Muscle of back (tissue), 3 donors: ENCODE measurements at regions not wholly inside any gene's neighbourhood (a gene's known extent, or its start where the extent isn't known, plus 50 kb on each side); places are given as distances from the start of the nearest gene placed in this dataset.
A peak's percentile ranks its signal among the peaks of the same experiment; 100 is the strongest.
"Not testable (repeated sequence)": the region's sequence is repeated elsewhere in the genome, so short reads cannot be mapped to it uniquely, and the experiment has no call there.

Source experiments
- DNase-seq, 3 donors: peaks; one replicate each; pipeline versions ENCODE4 v3.0.0 to v3.0.0-alpha.2; 2013

GRCh38 chr11:69205743-69206612 is 50.2 kb downstream of the SMIM38 start:
- DNase-seq: no peak

- not testable (repeated sequence) for DNase-seq
Observed at GRCh38 chr11:69206613-69206965, 50.9 kb downstream of the SMIM38 start.

- no peak for DNase-seq
Observed at GRCh38 chr11:69207165-69207889, 51.6 kb downstream of the SMIM38 start.

- DNase-seq: no peak
Observed at GRCh38 chr11:69208190-69209037, 52.7 kb downstream of the SMIM38 start.

GRCh38 chr11:69209038-69209350 is 53.3 kb downstream of the SMIM38 start:
- DNase-seq: no peak

GRCh38 chr11:69209421-69210309 is 53.9 kb downstream of the SMIM38 start:
- no peak for DNase-seq

GRCh38 chr11:69210310-69211035 is 54.7 kb downstream of the SMIM38 start:
- no peak for DNase-seq

GRCh38 chr11:69211540-69211919 is 55.8 kb downstream of the SMIM38 start:
- DNase-seq: no peak

GRCh38 chr11:69211920-69212797 is 56.4 kb downstream of the SMIM38 start:
- peak in 1 of 3 donors; percentile 22 for DNase-seq

- DNase-seq: no peak
Observed at GRCh38 chr11:69212798-69213110, 57.0 kb downstream of the SMIM38 start.

- no peak for DNase-seq
Observed at GRCh38 chr11:69213316-69213715, 57.6 kb downstream of the SMIM38 start.

GRCh38 chr11:69213964-69214363 is 58.2 kb downstream of the SMIM38 start:
- no peak for DNase-seq

- no peak for DNase-seq
Observed at GRCh38 chr11:69215216-69215615, 59.5 kb downstream of the SMIM38 start.

- no peak for DNase-seq
Observed at GRCh38 chr11:69215784-69216415, 60.2 kb downstream of the SMIM38 start.

- no peak for DNase-seq
Observed at GRCh38 chr11:69216647-69217051, 60.9 kb downstream of the SMIM38 start.

GRCh38 chr11:69217276-69218105 is 61.8 kb downstream of the SMIM38 start:
- DNase-seq: peak; percentile 11 to 28 (median 11)

GRCh38 chr11:69218271-69218682 is 62.5 kb downstream of the SMIM38 start:
- DNase-seq: no peak
